Stomach smooth muscle (tissue), 2 donors: ENCODE measurements at regions not wholly inside any gene's neighbourhood (a gene's known extent, or its start where the extent isn't known, plus 50 kb on each side); places are given as distances from the start of the nearest gene placed in this dataset.
"Not testable (repeated sequence)": the region's sequence is repeated elsewhere in the genome, so short reads cannot be mapped to it uniquely, and the experiment has no call there.

Experiments used
- H3K27ac ChIP-seq: one replicate; pipeline ENCODE4 v1.7.0; 2013; ENCODE audit warnings: mild to moderate bottlenecking, low read length, inconsistent platforms
- H3K27me3 ChIP-seq, 2 donors: one replicate each; pipeline ENCODE4 v1.7.0; 2013; ENCODE audit warnings: low read length in 2 of 2; ENCODE audit not compliant: insufficient read depth in 2 of 2, control insufficient read depth in 1 of 2
- H3K36me3 ChIP-seq, 2 donors: one replicate each; pipeline ENCODE4 v1.7.0; 2013; ENCODE audit warnings: low read length in 2 of 2; ENCODE audit not compliant: control insufficient read depth in 2 of 2, insufficient read depth in 2 of 2
- H3K4me1 ChIP-seq: one replicate; pipeline ENCODE4 v1.7.0; 2013; ENCODE audit warnings: low read length; ENCODE audit not compliant: control insufficient read depth, insufficient read depth
- H3K4me3 ChIP-seq, 2 donors: one replicate each; pipeline ENCODE4 v1.7.0; 2013; ENCODE audit warnings: low read length in 2 of 2
- H3K9ac ChIP-seq, 2 donors: one replicate each; pipeline ENCODE4 v1.7.0; 2013; ENCODE audit warnings: low read length in 2 of 2, mild to moderate bottlenecking in 1 of 2
- H3K9me3 ChIP-seq, 2 donors: one replicate each; pipeline ENCODE4 v1.7.0; 2013; ENCODE audit warnings: low read length in 2 of 2; ENCODE audit not compliant: control insufficient read depth in 2 of 2
- donor health status: healthy.
- donor health status: Pancreatic carcinoma.

- Histone ChIP-seq H3K27me3 (no peaks in the 10 kb centered on the region), H3K4me1 (no peaks in the 10 kb centered on the region), H3K9ac (no peak overlapping the region), H3K27ac (no peak overlapping the region), H3K36me3 (no peaks in the 10 kb centered on the region), H3K4me3 (no peak overlapping the region), H3K9me3 (no peaks in the 10 kb centered on the region)
Measured at GRCh38 chr14:87785897-87786296, 207.1 kb downstream of the GALC start.

- Histone ChIP-seq H3K4me1 (no peaks in the 10 kb centered on the region), H3K27ac (no peak overlapping the region), H3K27me3 (no peaks in the 10 kb centered on the region), H3K4me3 (no peak overlapping the region), H3K9ac (no peak overlapping the region), H3K36me3 (no peaks in the 10 kb centered on the region), H3K9me3 (no peaks in the 10 kb centered on the region)
Measured at GRCh38 chr14:87784386-87784785, 208.6 kb downstream of the GALC start.

GRCh38 chr14:87783071-87783470, 209.9 kb downstream of the GALC start:
- no peak overlapping the region for H3K4me3 ChIP-seq
- no peak overlapping the region for H3K9ac ChIP-seq
- no peaks in the 10 kb centered on the region for H3K4me1 ChIP-seq
- H3K36me3 ChIP-seq = no peaks in the 10 kb centered on the region
- H3K27me3 ChIP-seq = no peaks in the 10 kb centered on the region
- H3K9me3 ChIP-seq = no peaks in the 10 kb centered on the region
- H3K27ac ChIP-seq = no peak overlapping the region

GRCh38 chr14:87772854-87773253, 220.1 kb downstream of the GALC start:
- Histone ChIP-seq H3K4me1 (no peaks in the 10 kb centered on the region), H3K9me3 (peaks cover 0 to 5% of the 10 kb centered on the region in 2 donors), H3K36me3 (no peaks in the 10 kb centered on the region), H3K4me3 (no peak overlapping the region), H3K27ac (no peak overlapping the region), H3K9ac (no peak overlapping the region), H3K27me3 (no peaks in the 10 kb centered on the region)

- no peak overlapping the region for H3K4me3 ChIP-seq
- H3K27me3 ChIP-seq = no peaks in the 10 kb centered on the region
- H3K9me3 ChIP-seq = peaks cover 0 to 5% of the 10 kb centered on the region in 2 donors
- no peak overlapping the region for H3K9ac ChIP-seq
- H3K36me3 ChIP-seq = no peaks in the 10 kb centered on the region
- H3K4me1 ChIP-seq = no peaks in the 10 kb centered on the region
- H3K27ac ChIP-seq = no peak overlapping the region
Measured at GRCh38 chr14:87767567-87767901, 225.4 kb downstream of the GALC start.

- no peak overlapping the region for H3K9ac ChIP-seq
- H3K4me1 ChIP-seq = no peaks in the 10 kb centered on the region
- H3K4me3 ChIP-seq = no peak overlapping the region
- no peaks in the 10 kb centered on the region for H3K9me3 ChIP-seq
- no peaks in the 10 kb centered on the region for H3K36me3 ChIP-seq
- H3K27ac ChIP-seq = no peak overlapping the region
- no peaks in the 10 kb centered on the region for H3K27me3 ChIP-seq
Measured at GRCh38 chr14:87758876-87759275, 234.1 kb downstream of the GALC start.

- no peaks in the 10 kb centered on the region for H3K27me3 ChIP-seq
- no peaks in the 10 kb centered on the region for H3K36me3 ChIP-seq
- no peak overlapping the region for H3K9ac ChIP-seq
- no peaks in the 10 kb centered on the region for H3K4me1 ChIP-seq
- no peaks in the 10 kb centered on the region for H3K9me3 ChIP-seq
- H3K27ac ChIP-seq = no peak overlapping the region
- no peak overlapping the region for H3K4me3 ChIP-seq
Measured at GRCh38 chr14:87756661-87757060, 236.3 kb downstream of the GALC start.

- no peaks in the 10 kb centered on the region for H3K4me1 ChIP-seq
- H3K9ac ChIP-seq = no peak overlapping the region
- no peaks in the 10 kb centered on the region for H3K9me3 ChIP-seq
- no peak overlapping the region for H3K27ac ChIP-seq
- H3K4me3 ChIP-seq = no peak overlapping the region
- no peaks in the 10 kb centered on the region for H3K36me3 ChIP-seq
- H3K27me3 ChIP-seq = no peaks in the 10 kb centered on the region
Measured at GRCh38 chr14:87754520-87755223, 238.3 kb downstream of the GALC start.

GRCh38 chr14:87748558-87748957, 244.4 kb downstream of the GALC start:
- no peak overlapping the region for H3K4me3 ChIP-seq

GRCh38 chr14:87745507-87746118, 247.4 kb downstream of the GALC start:
- Histone ChIP-seq H3K9me3 (peaks cover 0 to 2% of the 10 kb centered on the region in 2 donors), H3K27me3 (no peaks in the 10 kb centered on the region), H3K36me3 (no peaks in the 10 kb centered on the region), H3K27ac (no peak overlapping the region), H3K4me3 (no peak overlapping the region), H3K9ac (no peak overlapping the region), H3K4me1 (no peaks in the 10 kb centered on the region)

More at GRCh38 chr14:87748558-87748957, 244.4 kb downstream of the GALC start:
- H3K9me3 ChIP-seq = no peaks in the 10 kb centered on the region
- no peaks in the 10 kb centered on the region for H3K27me3 ChIP-seq
- H3K9ac ChIP-seq = no peak overlapping the region
- no peak overlapping the region for H3K27ac ChIP-seq
- H3K36me3 ChIP-seq = no peaks in the 10 kb centered on the region
- no peaks in the 10 kb centered on the region for H3K4me1 ChIP-seq

GRCh38 chr14:87734577-87735360, 258.2 kb downstream of the GALC start:
- H3K36me3 ChIP-seq, H3K9me3 ChIP-seq, H3K27ac ChIP-seq, H3K4me1 ChIP-seq, H3K27me3 ChIP-seq, H3K4me3 ChIP-seq, H3K9ac ChIP-seq: not testable (repeated sequence)
